ENCODE measurements at regions not wholly inside any gene's neighbourhood (a gene's known extent, or its start where the extent isn't known, plus 50 kb on each side); places are given as distances from the start of the nearest gene placed in this dataset.

- no peak overlapping the region for H4K5ac ChIP-seq (ENCODE audit: low read depth, low read length)
- H3K4ac ChIP-seq (ENCODE audit: low read depth, low read length) = no peak overlapping the region
- H4K91ac ChIP-seq (ENCODE audit: insufficient read depth, low read depth, low read length) = no peak overlapping the region
- no peak overlapping the region for H3K18ac ChIP-seq (ENCODE audit: low read depth, low read length)
- no peak overlapping the region for H3K23ac ChIP-seq (ENCODE audit: low read depth, low read length)
- H3K4me3 ChIP-seq (ENCODE audit: insufficient read depth, low read depth, low read length) = no peak overlapping the region
- ChIA-PET CTCF (interaction anchor here (0.6 kb wide), 1 partner anchor 186 kb away, joined by 3 read pairs; no protein-coding TSS in a partner anchor), POLR2A (ENCODE audit: unreplicated experiment) (no interaction called here)
- no peak overlapping the region for H3K14ac ChIP-seq (replicated peaks; ENCODE audit: low read depth, low read length)
- H3K79me1 ChIP-seq (ENCODE audit: low read depth in 1 of 2, low read length in 2 of 2) = no peaks in the 10 kb centered on the region
- no peaks in the 10 kb centered on the region for H3K36me3 ChIP-seq (ENCODE audit: control insufficient read depth, insufficient read depth, low read length)
- H2AK9ac ChIP-seq (replicated peaks; ENCODE audit: low read depth, low read length, poor library complexity) = no peak overlapping the region
- H2AK5ac ChIP-seq (ENCODE audit: low read depth, low read length) = no peak overlapping the region
- TF ChIP-seq BHLHE40 (IDR thresholded peaks at IDR 0.05; ENCODE audit: low read depth, low read length) (no peak), ELK1 (IDR thresholded peaks at IDR 0.05; ENCODE audit: borderline replicate concordance, low read depth, low read length) (no peak), RAD21 (IDR thresholded peaks at IDR 0.05; ENCODE audit: low read length) (no peak), RFX5 (IDR thresholded peaks at IDR 0.05; ENCODE audit: low read depth, low read length) (no peak), MAFK (IDR thresholded peaks at IDR 0.05; ENCODE audit: low read depth, low read length) (no peak), USF2 (IDR thresholded peaks at IDR 0.05; ENCODE audit: low read depth, low read length) (no peak), CTCF (conservative IDR thresholded peaks at IDR 0.05; ENCODE audit: low read depth, low read length) (no peak), SMC3 (IDR thresholded peaks at IDR 0.05; ENCODE audit: low read depth, low read length) (no peak)
- no peak overlapping the region for H2BK20ac ChIP-seq (ENCODE audit: low read depth, low read length)
- no peak overlapping the region for H2AFZ ChIP-seq (replicated peaks; ENCODE audit: low read length, poor library complexity)
- intact Hi-C loops (cut with micrococcal nuclease) (no loop called here), in situ Hi-C loops (cut with MboI; ENCODE audit: low sequenced_read_pairs) (no loop called here), dilution Hi-C loops (cut with HindIII; ENCODE audit: low sequenced_read_pairs, unreplicated experiment) (no loop called here)
- no peak overlapping the region for H3K9ac ChIP-seq (ENCODE audit: low read depth, low read length)
- H2BK15ac ChIP-seq (ENCODE audit: low read depth, low read length) = no peak overlapping the region
- no peaks in the 10 kb centered on the region for H3K9me3 ChIP-seq (ENCODE audit: control insufficient read depth, insufficient read depth, low read length)
- no peak overlapping the region for H2BK5ac ChIP-seq (ENCODE audit: low read depth, low read length, poor library complexity, severe bottlenecking)
- no peak overlapping the region for H3K4me2 ChIP-seq (ENCODE audit: low read depth, low read length)
- no peak overlapping the region for H2BK120ac ChIP-seq (ENCODE audit: low read depth, low read length)
- H3K9me1 ChIP-seq (ENCODE audit: insufficient read depth, low read length) = no peaks in the 10 kb centered on the region
- BruUV-seq (replicated peaks) = no TSS peak
- no peak overlapping the region for H3K27ac ChIP-seq (ENCODE audit: insufficient read depth, low read length)
- no peaks in the 10 kb centered on the region for H3K27me3 ChIP-seq (ENCODE audit: control insufficient read depth, insufficient read depth, low read length)
- DNase-seq = no peak
- no peak overlapping the region for H3K56ac ChIP-seq (ENCODE audit: extremely low read depth, insufficient read depth, low read length)
- no peaks in the 10 kb centered on the region for H3K4me1 ChIP-seq (ENCODE audit: control insufficient read depth, insufficient read depth, low read length)
- no peak for ATAC-seq (ENCODE audit: low read depth)
- 50% methylated on average over 2 of the region's 8 CpGs; no CpG with 5 or more reads in 1 of the 2 experiments for WGBS, 2 experiments (ENCODE audit: extremely low coverage in 2 of 2, insufficient read length in 1 of 2)
- H4K20me1 ChIP-seq (ENCODE audit: insufficient read depth, low read length) = no peaks in the 10 kb centered on the region
- no peak overlapping the region for H4K8ac ChIP-seq (ENCODE audit: low read depth in 2 of 2, low read length in 2 of 2)
Measured at GRCh38 chr21:25092441-25093011, 514.8 kb downstream of the MRPL39 start.

Measured in IMR-90 (cell line).